Smooth muscle cell (in vitro differentiated cells): ENCODE measurements at regions not wholly inside any gene's neighbourhood (a gene's known extent, or its start where the extent isn't known, plus 50 kb on each side); places are given as distances from the start of the nearest gene placed in this dataset.
"Not testable (repeated sequence)": the region's sequence is repeated elsewhere in the genome, so short reads cannot be mapped to it uniquely, and the experiment has no call there.

Experiments
- DNase-seq: peaks from one replicate; lab custom pipeline; 2025; ENCODE audit not compliant: unreplicated experiment; lab: John Stamatoyannopoulos, UW
- H2AFZ ChIP-seq: fragments of 200-600 bp; sonication (generic); 2 replicates; pipeline ENCODE4 v1.6.0; 2016; ENCODE audit warnings: antibody characterized with exemption, low read depth, mild to moderate bottlenecking
- H3F3A ChIP-seq: fragments of 200-600 bp; sonication (generic); 2 replicates; pipeline ENCODE4 v1.6.0; 2017; ENCODE audit warnings: antibody characterized with exemption, low read depth
- H3K27ac ChIP-seq: fragments of 200-600 bp; sonication (generic); 2 replicates; pipeline ENCODE4 v1.5.1; 2016; ENCODE audit warnings: low read depth, mild to moderate bottlenecking
- H3K27me3 ChIP-seq: fragments of 200-600 bp; sonication (generic); 2 replicates; pipeline ENCODE4 v1.6.1; 2016; ENCODE audit warnings: low read depth, mild to moderate bottlenecking
- H3K36me3 ChIP-seq: fragments of 200-600 bp; sonication (generic); 2 replicates; pipeline ENCODE4 v1.5.1; 2016; ENCODE audit warnings: low read depth
- H3K4me1 ChIP-seq: fragments of 200-600 bp; sonication (generic); 2 replicates; pipeline ENCODE4 v1.5.1; 2016; ENCODE audit warnings: low read depth
- H3K4me2 ChIP-seq: fragments of 200-600 bp; sonication (generic); 2 replicates; pipeline ENCODE4 v1.6.0; 2016; ENCODE audit warnings: mild to moderate bottlenecking
- H3K4me3 ChIP-seq: fragments of 200-600 bp; sonication (generic); 2 replicates; pipeline ENCODE4 v1.5.1; 2016; ENCODE audit warnings: mild to moderate bottlenecking
- H3K79me2 ChIP-seq: fragments of 200-600 bp; sonication (generic); 2 replicates; pipeline ENCODE4 v1.6.0; 2016; ENCODE audit warnings: low read depth, mild to moderate bottlenecking
- H3K9ac ChIP-seq: fragments of 200-600 bp; sonication (generic); 2 replicates; pipeline ENCODE4 v1.6.0; 2016; ENCODE audit warnings: low read depth
- H3K9me3 ChIP-seq: fragments of 200-600 bp; sonication (generic); replicated peaks from 2 replicates; pipeline ENCODE4 v1.5.1; 2016; ENCODE audit warnings: low read depth
- H4K20me1 ChIP-seq: fragments of 200-600 bp; sonication (generic); 2 replicates; pipeline ENCODE4 v1.6.0; 2016; ENCODE audit warnings: low read depth
- WGBS: methylation state at CpG from one replicate; pipeline ENCODE4 v1.1.7; 2016; ENCODE audit warnings: low lambda C conversion rate; 5-methylcytosine and 5-hydroxymethylcytosine counted together
- TF ChIP-seq, protein P1 (sequence below): fragments of 200-600 bp; sonication (generic); IDR thresholded peaks from 2 replicates; pipeline ENCODE4 v1.5.1; 2017; ENCODE audit warnings: borderline replicate concordance, mild to moderate bottlenecking, antibody characterized with exemption; ENCODE audit not compliant: insufficient read depth, poor library complexity, severe bottlenecking

DNA sequence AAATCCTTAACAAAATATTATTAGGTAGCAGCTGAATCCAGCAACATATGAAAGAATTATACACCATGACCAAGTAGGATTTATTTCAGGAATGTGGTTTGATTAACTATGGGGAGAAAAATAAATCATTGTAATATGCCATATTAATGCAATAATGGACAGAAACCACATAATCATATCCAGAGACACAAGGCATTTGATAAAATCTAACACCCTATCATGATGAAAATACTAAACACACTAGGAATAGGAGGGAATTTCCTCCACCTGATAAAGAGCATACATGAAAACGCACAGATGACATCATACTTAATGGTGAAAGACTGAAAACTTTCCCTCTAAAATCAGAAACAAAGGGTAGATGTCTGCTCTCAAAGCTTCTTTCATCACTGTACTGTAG lies 238.9 kb downstream of the PHLDA1 start:
- no peaks in the 10 kb centered on the region for H3K9me3 ChIP-seq
- H3F3A ChIP-seq: no peaks in the 10 kb centered on the region
- WGBS: 0% methylated on average over 1 of the region's 1 CpG
- no peak for DNase-seq
- no peak overlapping the region for H3K27ac ChIP-seq
- no peaks in the 10 kb centered on the region for H3K27me3 ChIP-seq
- TF ChIP-seq, protein P1, sequence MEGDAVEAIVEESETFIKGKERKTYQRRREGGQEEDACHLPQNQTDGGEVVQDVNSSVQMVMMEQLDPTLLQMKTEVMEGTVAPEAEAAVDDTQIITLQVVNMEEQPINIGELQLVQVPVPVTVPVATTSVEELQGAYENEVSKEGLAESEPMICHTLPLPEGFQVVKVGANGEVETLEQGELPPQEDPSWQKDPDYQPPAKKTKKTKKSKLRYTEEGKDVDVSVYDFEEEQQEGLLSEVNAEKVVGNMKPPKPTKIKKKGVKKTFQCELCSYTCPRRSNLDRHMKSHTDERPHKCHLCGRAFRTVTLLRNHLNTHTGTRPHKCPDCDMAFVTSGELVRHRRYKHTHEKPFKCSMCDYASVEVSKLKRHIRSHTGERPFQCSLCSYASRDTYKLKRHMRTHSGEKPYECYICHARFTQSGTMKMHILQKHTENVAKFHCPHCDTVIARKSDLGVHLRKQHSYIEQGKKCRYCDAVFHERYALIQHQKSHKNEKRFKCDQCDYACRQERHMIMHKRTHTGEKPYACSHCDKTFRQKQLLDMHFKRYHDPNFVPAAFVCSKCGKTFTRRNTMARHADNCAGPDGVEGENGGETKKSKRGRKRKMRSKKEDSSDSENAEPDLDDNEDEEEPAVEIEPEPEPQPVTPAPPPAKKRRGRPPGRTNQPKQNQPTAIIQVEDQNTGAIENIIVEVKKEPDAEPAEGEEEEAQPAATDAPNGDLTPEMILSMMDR: no peak
- H3K4me2 ChIP-seq: no peak overlapping the region
- H3K4me1 ChIP-seq: no peaks in the 10 kb centered on the region
- H4K20me1 ChIP-seq: no peaks in the 10 kb centered on the region
- H2AFZ ChIP-seq: peak overlapping the region; percentile 19
- H3K9ac ChIP-seq: no peak overlapping the region
- no peaks in the 10 kb centered on the region for H3K79me2 ChIP-seq
- H3K36me3 ChIP-seq: no peaks in the 10 kb centered on the region
- no peak overlapping the region for H3K4me3 ChIP-seq

DNA sequence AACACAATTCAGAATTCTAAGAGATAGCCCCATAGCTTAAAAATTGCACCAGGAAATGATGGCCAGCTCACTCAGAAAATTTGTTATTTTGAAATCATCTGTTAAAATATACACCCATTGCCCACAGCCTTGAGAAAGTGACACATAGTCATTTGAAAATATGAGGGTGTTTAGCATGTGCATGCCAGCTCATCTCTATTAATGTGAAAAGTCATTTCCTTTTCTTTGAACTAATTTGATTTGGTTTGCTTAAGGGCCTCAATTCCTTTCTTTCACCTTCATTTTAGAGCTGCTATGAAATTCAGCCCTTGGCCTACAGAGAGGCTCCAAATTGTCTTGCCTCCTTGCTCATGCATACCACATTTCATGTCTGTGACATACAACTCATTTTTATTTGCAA lies 241.4 kb downstream of the PHLDA1 start:
- H3K9me3 ChIP-seq: no peaks in the 10 kb centered on the region
- H3K4me2 ChIP-seq: no peak overlapping the region
- H2AFZ ChIP-seq: no peak overlapping the region
- no peaks in the 10 kb centered on the region for H3F3A ChIP-seq
- H4K20me1 ChIP-seq: no peaks in the 10 kb centered on the region
- H3K4me3 ChIP-seq: no peak overlapping the region
- no peak overlapping the region for H3K27ac ChIP-seq
- no peak for DNase-seq
- TF ChIP-seq, protein P1: no peak
- H3K4me1 ChIP-seq: no peaks in the 10 kb centered on the region
- H3K79me2 ChIP-seq: no peaks in the 10 kb centered on the region
- no peak overlapping the region for H3K9ac ChIP-seq
- no peaks in the 10 kb centered on the region for H3K36me3 ChIP-seq
- H3K27me3 ChIP-seq: no peaks in the 10 kb centered on the region

DNA sequence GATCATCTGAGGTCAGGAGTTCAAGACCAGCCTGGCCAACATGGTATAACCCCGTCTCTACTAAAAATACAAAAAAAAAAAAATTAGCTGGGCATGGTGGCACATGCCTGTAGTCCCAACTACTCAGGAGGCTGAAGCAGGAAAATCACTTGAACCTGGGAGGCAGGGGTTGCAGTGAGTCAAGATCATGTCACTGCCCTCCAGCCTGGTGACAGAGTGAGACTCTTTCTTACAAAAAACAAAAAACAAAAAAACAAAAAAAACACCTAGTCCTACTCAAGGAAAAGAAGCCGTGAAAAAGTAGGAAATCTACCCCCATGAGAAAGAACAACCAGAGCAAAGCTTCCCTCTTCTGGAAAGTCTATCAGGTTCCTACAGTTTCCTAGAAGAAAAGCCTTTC lies 244.4 kb downstream of the PHLDA1 start:
- not testable (repeated sequence) for H3K9me3 ChIP-seq, H4K20me1 ChIP-seq, H3K36me3 ChIP-seq, DNase-seq, H2AFZ ChIP-seq, H3K4me3 ChIP-seq, H3K27ac ChIP-seq, H3K9ac ChIP-seq, H3K79me2 ChIP-seq, H3K27me3 ChIP-seq, H3K4me1 ChIP-seq, H3F3A ChIP-seq, H3K4me2 ChIP-seq
- WGBS: 87% methylated on average over 2 of the region's 2 CpGs

DNA sequence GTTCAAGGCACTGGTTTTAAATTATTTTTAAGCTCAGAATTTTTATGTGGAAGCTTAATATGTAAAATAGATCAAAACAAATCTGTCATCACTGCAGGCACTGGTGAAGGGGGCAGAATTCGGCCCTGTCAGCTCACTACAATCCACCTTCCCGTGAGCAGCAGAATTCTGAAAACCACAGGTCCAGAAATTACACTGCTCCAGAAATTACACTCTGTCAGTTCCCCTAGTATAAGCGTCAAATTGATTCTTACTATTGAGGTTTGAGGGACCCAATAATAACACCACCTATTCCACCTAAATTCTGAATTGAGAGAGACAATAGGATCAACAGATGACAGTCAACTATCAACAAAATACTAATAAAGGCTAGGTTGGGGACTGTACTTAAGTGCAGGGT lies 245.5 kb downstream of the PHLDA1 start:
- Histone ChIP-seq H3K27me3 (no peaks in the 10 kb centered on the region), H3K27ac (no peak overlapping the region), H3K4me3 (no peak overlapping the region), H3K4me1 (peaks cover 5% of the 10 kb centered on the region), H4K20me1 (no peaks in the 10 kb centered on the region), H2AFZ (no peak overlapping the region), H3K79me2 (no peaks in the 10 kb centered on the region), H3K9me3 (no peaks in the 10 kb centered on the region), H3K36me3 (no peaks in the 10 kb centered on the region), H3K9ac (no peak overlapping the region), H3F3A (no peaks in the 10 kb centered on the region), H3K4me2 (no peak overlapping the region)
- 94% methylated on average over 3 of the region's 3 CpGs for WGBS
- TF ChIP-seq, protein P1: no peak
- no peak for DNase-seq
